HUDEP-2 (cell line): ENCODE measurements at regions not wholly inside any gene's neighbourhood (a gene's known extent, or its start where the extent isn't known, plus 50 kb on each side); places are given as distances from the start of the nearest gene placed in this dataset.

Experiments used
- DNase-seq, 76 experiments: peaks; one replicate each; lab custom pipeline; 2025; ENCODE audit not compliant: unreplicated experiment in 76 of 76; lab: John Stamatoyannopoulos, UW

DNA sequence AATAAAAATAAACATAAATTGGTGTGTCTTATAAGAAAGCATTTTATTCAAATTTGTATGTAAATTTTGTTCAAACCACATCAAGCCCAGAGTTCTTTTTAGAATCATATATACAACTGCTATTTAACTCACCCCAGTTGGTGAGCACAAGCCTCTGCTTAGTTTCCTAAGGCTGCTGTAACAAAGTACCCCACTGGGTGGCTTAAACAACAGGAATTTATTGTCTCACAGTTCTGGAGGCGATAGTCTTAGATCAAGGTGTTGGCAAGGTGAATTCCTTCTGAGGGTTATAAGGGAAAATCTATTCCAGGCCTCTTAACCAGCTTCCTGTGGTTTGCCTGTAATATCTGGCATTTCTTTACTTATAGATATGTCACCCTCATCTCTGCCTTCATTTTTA, 1133.5 kb downstream of the OLFM4 start:
- no peak for DNase-seq

- no peak for DNase-seq
Measured at GRCh38 chr13:54165581-54166215, 1137.1 kb downstream of the OLFM4 start.

- DNase-seq = no peak
Measured at GRCh38 chr13:54173996-54174395, 1145.4 kb downstream of the OLFM4 start.

GRCh38 chr13:54175466-54175865, 1146.9 kb downstream of the OLFM4 start:
- DNase-seq = no peak

- DNase-seq = no peak
Measured at GRCh38 chr13:54177466-54177865, 1148.9 kb downstream of the OLFM4 start.

- no peak for DNase-seq
Measured at GRCh38 chr13:54183166-54183565, 1154.6 kb downstream of the OLFM4 start.

- no peak for DNase-seq
Measured at GRCh38 chr13:54183728-54184127, 1155.1 kb downstream of the OLFM4 start.

DNA sequence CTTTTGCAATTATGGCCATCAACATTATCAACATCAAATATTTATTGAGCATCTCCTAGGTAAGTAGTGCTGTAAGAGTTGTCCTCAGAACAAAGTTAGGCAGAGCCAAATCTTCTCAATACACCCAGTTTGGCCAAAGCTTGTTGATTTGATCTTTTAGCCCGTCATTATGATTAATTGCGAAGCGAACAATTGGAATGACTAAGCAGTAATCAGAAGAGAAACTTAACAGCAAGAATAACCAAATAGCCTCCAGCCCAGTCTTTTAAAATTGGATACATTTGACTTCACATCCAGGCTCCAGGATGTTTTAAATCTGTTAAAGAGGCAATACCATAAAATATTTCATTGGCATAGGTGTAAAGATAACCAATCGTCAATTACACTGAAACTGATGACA, 1156.0 kb downstream of the OLFM4 start:
- DNase-seq = no peak

DNA sequence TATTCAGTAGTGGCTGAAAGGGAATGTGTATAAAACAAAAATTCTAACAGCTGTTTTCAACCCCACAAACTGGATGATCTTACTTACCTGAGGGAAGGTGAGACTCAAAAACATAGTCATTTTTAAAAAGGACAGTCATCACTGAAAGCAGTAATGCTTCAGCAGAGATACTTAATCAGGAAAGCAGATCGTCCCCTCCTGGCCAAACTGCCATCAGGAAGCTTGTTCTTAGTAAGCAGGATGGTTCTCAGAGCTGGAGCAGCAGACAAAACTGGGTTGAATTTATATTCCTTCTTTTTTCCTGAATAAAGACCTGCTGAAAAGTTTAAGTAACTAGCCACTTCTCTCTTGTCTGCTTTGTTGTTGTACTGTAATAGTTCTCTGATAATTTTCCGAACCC, 1156.5 kb downstream of the OLFM4 start:
- no peak for DNase-seq

DNA sequence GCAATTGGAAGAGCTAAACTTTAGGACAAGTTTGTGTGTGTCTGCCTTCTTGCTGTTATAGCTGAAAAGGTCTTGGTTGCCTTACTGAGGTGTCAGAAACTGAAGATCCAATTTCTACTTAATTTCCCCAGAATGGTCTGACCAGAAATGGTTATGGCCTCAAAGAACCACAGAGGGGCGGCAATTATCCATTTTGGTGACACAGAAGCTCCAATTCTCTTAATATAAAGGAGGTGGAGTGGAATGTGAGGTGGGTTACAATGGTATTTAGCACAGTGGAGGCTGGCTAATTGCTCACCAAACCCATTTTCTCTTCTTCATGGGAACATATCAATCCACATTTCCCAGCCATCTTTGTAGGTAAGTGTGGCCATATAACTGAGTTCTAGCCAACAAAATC, 1157.2 kb downstream of the OLFM4 start:
- peak in 1 of 76 experiments; percentile 6 for DNase-seq

GRCh38 chr13:54187461-54187860, 1158.8 kb downstream of the OLFM4 start:
- DNase-seq = no peak

DNA sequence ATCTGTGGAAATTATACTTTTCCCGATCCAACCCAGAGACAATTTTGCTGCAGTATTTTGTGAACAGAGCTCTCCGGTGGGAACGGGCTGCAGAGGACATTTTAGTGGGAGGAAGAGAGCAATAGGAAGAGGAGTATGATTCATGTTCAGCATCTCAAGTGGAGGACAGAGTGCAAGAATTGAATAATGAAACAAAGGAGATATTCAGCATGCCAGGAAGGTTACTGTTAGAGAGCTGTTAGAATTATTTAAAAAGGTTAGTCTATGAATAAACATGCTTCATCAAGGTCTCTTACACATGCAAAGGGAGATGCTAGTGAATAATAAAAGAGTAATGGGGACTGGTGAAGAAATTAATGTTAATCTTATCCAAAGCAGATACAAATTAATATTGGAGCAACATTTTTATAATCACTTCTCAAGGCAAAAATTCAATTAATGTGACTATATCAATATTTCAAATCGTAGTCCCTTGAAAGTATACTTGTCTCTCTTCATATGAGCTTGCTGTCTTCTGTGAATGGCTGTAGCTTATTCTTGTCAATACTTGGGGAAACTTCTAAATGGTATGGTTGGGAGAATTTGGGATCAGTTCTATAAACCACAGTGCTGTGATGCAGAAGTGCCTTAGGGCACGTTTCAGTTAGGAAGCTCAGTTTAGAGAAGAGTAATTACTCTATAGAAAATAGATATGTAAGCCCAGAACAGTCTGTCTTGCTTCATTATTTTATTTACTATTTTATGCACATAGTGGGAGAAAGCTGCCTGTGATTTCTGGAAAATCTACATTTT, 1165.8 kb downstream of the OLFM4 start:
- no peak for DNase-seq

GRCh38 chr13:54196684-54197083, 1168.1 kb downstream of the OLFM4 start:
- no peak for DNase-seq

- DNase-seq = no peak
Measured at GRCh38 chr13:54198911-54199310, 1170.3 kb downstream of the OLFM4 start.

GRCh38 chr13:54206626-54207025, 1178.0 kb downstream of the OLFM4 start:
- DNase-seq = no peak

GRCh38 chr13:54210397-54211049, 1181.9 kb downstream of the OLFM4 start:
- DNase-seq = no peak

- DNase-seq = no peak
Measured at GRCh38 chr13:54216221-54216620, 1187.6 kb downstream of the OLFM4 start.

GRCh38 chr13:54226876-54227275, 1198.3 kb downstream of the OLFM4 start:
- no peak for DNase-seq

GRCh38 chr13:54232700-54233099, 1204.1 kb downstream of the OLFM4 start:
- no peak for DNase-seq

DNA sequence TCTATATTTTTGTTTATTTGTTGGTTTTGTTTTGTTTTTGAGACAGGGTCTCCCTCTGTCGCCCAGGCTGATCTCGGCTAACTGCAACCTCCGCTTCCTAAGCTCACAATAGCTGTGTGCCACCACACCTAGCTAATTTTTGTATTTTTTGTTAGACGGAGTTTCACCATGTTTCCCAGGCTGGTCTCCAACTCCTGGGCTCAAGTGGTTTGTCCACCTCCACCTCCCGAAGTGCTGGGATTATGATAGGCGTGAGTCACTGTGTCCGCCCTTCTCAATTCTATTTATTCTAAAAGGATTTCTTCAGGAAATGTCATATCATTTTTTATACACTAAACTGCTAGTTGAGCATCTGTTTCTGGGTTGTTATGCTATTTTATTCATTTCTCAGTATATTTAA, 1206.0 kb downstream of the OLFM4 start:
- DNase-seq = no peak

- no peak for DNase-seq
Measured at GRCh38 chr13:54241719-54242118, 1213.1 kb downstream of the OLFM4 start.

- DNase-seq = no peak
Measured at GRCh38 chr13:54248306-54248705, 1219.7 kb downstream of the OLFM4 start.
